IMR-90 (cell line): ENCODE measurements at regions not wholly inside any gene's neighbourhood (a gene's known extent, or its start where the extent isn't known, plus 50 kb on each side); places are given as distances from the start of the nearest gene placed in this dataset.
A peak's percentile ranks its signal among the peaks of the same experiment; 100 is the strongest.

ENCODE experiments used
- ATAC-seq: fragments of 200-7000 bp; cut with Tn5 transposase; 2 replicates; pipeline ENCODE4 v1.9.1; 2020; ENCODE audit warnings: low read depth, mild to moderate bottlenecking, moderate library complexity
- BruUV-seq: library from RNA; stranded (reverse); fragments of 400-500 nt; replicated peaks from 2 replicates; lab custom pipeline; 2021; lab: Mats Ljungman, UMichigan
- CTCF ChIA-PET: fragments of 300-600 bp; formaldehyde crosslinking; extraction: SDS; loops from one replicate; lab custom pipeline; 2021; ENCODE audit warnings: antibody characterized with exemption; lab: Yijun Ruan, JAX
- POLR2A ChIA-PET: fragments of 300-600 bp; sonication (Branson Sonifier 250); formaldehyde crosslinking; loops from one replicate; lab custom pipeline; 2022; ENCODE audit warnings: antibody characterized with exemption; ENCODE audit not compliant: unreplicated experiment; lab: Charles Lee
- DNase-seq: peaks from one replicate; pipeline ENCODE4 v3.0.0; 2013
- H2AFZ ChIP-seq: replicated peaks from 2 replicates; pipeline ENCODE3; 2013; ENCODE audit warnings: low read length, mild to moderate bottlenecking; ENCODE audit not compliant: poor library complexity
- H2AK5ac ChIP-seq: 2 replicates; pipeline ENCODE4 v1.6.1; 2013; ENCODE audit warnings: low read depth, low read length, inconsistent platforms
- H2AK9ac ChIP-seq: replicated peaks from 2 replicates; pipeline ENCODE3; 2013; ENCODE audit warnings: mild to moderate bottlenecking, low read depth, low read length, moderate library complexity; ENCODE audit not compliant: poor library complexity
- H2BK120ac ChIP-seq: 2 replicates; pipeline ENCODE4 v1.6.1; 2013; ENCODE audit warnings: low read depth, low read length, inconsistent platforms
- H2BK15ac ChIP-seq: 3 replicates; pipeline ENCODE4 v1.6.1; 2013; ENCODE audit warnings: low read depth, low read length, inconsistent platforms
- H2BK20ac ChIP-seq: 2 replicates; pipeline ENCODE4 v1.6.1; 2013; ENCODE audit warnings: low read depth, mild to moderate bottlenecking, inconsistent platforms, low read length, moderate library complexity
- H2BK5ac ChIP-seq: 2 replicates; pipeline ENCODE4 v1.6.1; 2013; ENCODE audit warnings: mild to moderate bottlenecking, low read depth, low read length, inconsistent platforms; ENCODE audit not compliant: poor library complexity, severe bottlenecking
- H3K14ac ChIP-seq: replicated peaks from 2 replicates; pipeline ENCODE4 v1.6.1; 2013; ENCODE audit warnings: low read depth, low read length, inconsistent platforms
- H3K18ac ChIP-seq: 2 replicates; pipeline ENCODE4 v1.6.1; 2013; ENCODE audit warnings: low read depth, low read length, control low read depth
- H3K23ac ChIP-seq: 2 replicates; pipeline ENCODE4 v1.6.1; 2013; ENCODE audit warnings: low read depth, low read length, inconsistent platforms
- H3K27ac ChIP-seq: 2 replicates; pipeline ENCODE4 v1.5.1; 2013; ENCODE audit warnings: mild to moderate bottlenecking, control low read depth, low read length; ENCODE audit not compliant: insufficient read depth
- H3K27me3 ChIP-seq: 2 replicates; pipeline ENCODE4 v1.6.1; 2013; ENCODE audit warnings: low read length; ENCODE audit not compliant: control insufficient read depth, insufficient read depth
- H3K36me3 ChIP-seq: 2 replicates; pipeline ENCODE4 v1.6.1; 2013; ENCODE audit warnings: low read length, mixed read lengths; ENCODE audit not compliant: control insufficient read depth, insufficient read depth
- H3K4ac ChIP-seq: 2 replicates; pipeline ENCODE4 v1.6.1; 2013; ENCODE audit warnings: low read depth, low read length, inconsistent platforms
- H3K4me1 ChIP-seq: 2 replicates; pipeline ENCODE4 v1.6.1; 2013; ENCODE audit warnings: low read length, mixed read lengths; ENCODE audit not compliant: control insufficient read depth, insufficient read depth
- H3K4me2 ChIP-seq: 2 replicates; pipeline ENCODE4 v1.6.1; 2013; ENCODE audit warnings: low read depth, mild to moderate bottlenecking, control low read depth, low read length, moderate library complexity
- H3K4me3 ChIP-seq: 2 replicates; pipeline ENCODE4 v1.5.1; 2013; ENCODE audit warnings: low read depth, mild to moderate bottlenecking, control low read depth, low read length, moderate library complexity; ENCODE audit not compliant: insufficient read depth
- H3K56ac ChIP-seq: 2 replicates; pipeline ENCODE4 v1.6.1; 2013; ENCODE audit warnings: low read length, inconsistent platforms; ENCODE audit not compliant: insufficient read depth; ENCODE audit errors: extremely low read depth
- H3K79me1 ChIP-seq, 2 experiments: 2 replicates each; pipeline ENCODE4 v1.6.1; 2013; ENCODE audit warnings: low read length in 2 of 2, inconsistent platforms in 1 of 2, low read depth in 1 of 2
- H3K9ac ChIP-seq: 2 replicates; pipeline ENCODE4 v1.6.1; 2013; ENCODE audit warnings: low read depth, low read length, control low read depth
- H3K9me1 ChIP-seq: 2 replicates; pipeline ENCODE4 v1.6.1; 2013; ENCODE audit warnings: low read length, inconsistent platforms; ENCODE audit not compliant: insufficient read depth
- H3K9me3 ChIP-seq: 2 replicates; pipeline ENCODE4 v1.6.1; 2013; ENCODE audit warnings: low read length; ENCODE audit not compliant: control insufficient read depth, insufficient read depth
- H4K20me1 ChIP-seq: 2 replicates; pipeline ENCODE4 v1.6.1; 2013; ENCODE audit warnings: low read length, inconsistent platforms; ENCODE audit not compliant: insufficient read depth
- H4K5ac ChIP-seq: 2 replicates; pipeline ENCODE4 v1.6.1; 2013; ENCODE audit warnings: mild to moderate bottlenecking, low read depth, low read length, control low read depth
- H4K8ac ChIP-seq, 2 experiments: 2 replicates each; pipeline ENCODE4 v1.6.1; 2013; ENCODE audit warnings: low read depth in 2 of 2, low read length in 2 of 2, control low read depth in 1 of 2, inconsistent platforms in 1 of 2
- H4K91ac ChIP-seq: 2 replicates; pipeline ENCODE4 v1.6.1; 2013; ENCODE audit warnings: low read depth, low read length, inconsistent platforms; ENCODE audit not compliant: insufficient read depth
- CTCF ChIP-seq: conservative IDR thresholded peaks from 2 replicates; pipeline ENCODE4 v1.5.1; 2012; ENCODE audit warnings: mild to moderate bottlenecking, low read depth, low read length, improper control_type of control experiment
- FOS ChIP-seq: fragments of 150-350 bp; IDR thresholded peaks from 2 replicates; pipeline ENCODE4 v1.6.1; 2016; ENCODE audit warnings: low read depth, low read length
- MAFK ChIP-seq: IDR thresholded peaks from 2 replicates; pipeline ENCODE4 v1.6.1; 2012; ENCODE audit warnings: low read depth, low read length, improper control_type of control experiment
- MAZ ChIP-seq: IDR thresholded peaks from 2 replicates; pipeline ENCODE4 v1.6.1; 2012; ENCODE audit warnings: low read depth, mild to moderate bottlenecking, low read length, improper control_type of control experiment, moderate library complexity, borderline replicate concordance
- RAD21 ChIP-seq: IDR thresholded peaks from 2 replicates; pipeline ENCODE4 v1.6.1; 2012; ENCODE audit warnings: low read length, improper control_type of control experiment
- RCOR1 ChIP-seq: IDR thresholded peaks from 2 replicates; pipeline ENCODE4 v1.6.1; 2012; ENCODE audit warnings: mild to moderate bottlenecking, low read length, improper control_type of control experiment; ENCODE audit not compliant: insufficient replicate concordance
- WGBS, 2 experiments: methylation state at CpG; one replicate each; pipeline versions ENCODE4 v1.1.5 to v1.1.7; 2013; ENCODE audit warnings: missing lambda C conversion rate in 2 of 2; ENCODE audit not compliant: insufficient read length in 1 of 2; ENCODE audit errors: extremely low coverage in 2 of 2; 5-methylcytosine and 5-hydroxymethylcytosine counted together
- dilution Hi-C: fragments of 300-500 bp; cut with HindIII; formaldehyde crosslinking; loops from one replicate; pipeline ENCODE4 v1.14.3; 2018; ENCODE audit warnings: low sequenced_read_pairs; ENCODE audit not compliant: unreplicated experiment
- in situ Hi-C: fragments of 300-500 bp; cut with MboI; formaldehyde crosslinking; loops from 3 replicates; pipeline ENCODE4 v1.14.3; 2019; ENCODE audit warnings: low sequenced_read_pairs, inconsistent platforms, mixed read lengths
- intact Hi-C: fragments of 100-400 bp; cut with micrococcal nuclease; formaldehyde crosslinking; loops from 2 replicates; pipeline ENCODE4 v1.10.0; 2022

DNA sequence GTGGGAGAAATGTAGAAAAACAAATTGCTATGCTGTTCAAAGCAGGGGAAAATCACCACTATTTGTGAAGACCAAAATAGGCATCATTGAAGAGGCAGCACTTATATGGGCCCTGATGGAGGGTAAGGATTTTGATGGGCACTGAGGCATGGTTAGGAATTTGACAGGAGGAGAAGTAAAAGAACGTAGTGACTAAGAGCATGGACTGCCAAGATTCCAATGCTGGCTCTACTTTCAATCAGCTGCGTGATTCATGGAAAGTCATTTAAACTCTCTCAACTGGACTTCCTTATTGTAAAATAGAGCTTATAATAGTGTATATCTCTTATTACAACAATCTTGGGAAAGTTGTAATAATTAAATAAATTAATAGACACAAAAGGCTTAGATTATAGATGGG lies 267.7 kb upstream of the G2E3 start:
- H3K14ac ChIP-seq = no peak overlapping the region
- in situ Hi-C loops = no loop called here
- H3K4ac ChIP-seq = no peak overlapping the region
- no peak overlapping the region for H2BK20ac ChIP-seq
- no peak overlapping the region for H3K18ac ChIP-seq
- no peak overlapping the region for H2AK9ac ChIP-seq
- CTCF ChIA-PET = interaction anchor here (1.7 kb wide), 1 partner anchor 21 kb away, joined by 4 read pairs; no protein-coding TSS in a partner anchor
- H3K27ac ChIP-seq = no peak overlapping the region
- POLR2A ChIA-PET = no interaction called here
- no peak overlapping the region for H3K4me3 ChIP-seq
- DNase-seq = peak; percentile 75
- no peaks in the 10 kb centered on the region for H4K20me1 ChIP-seq
- no peak overlapping the region for H2AFZ ChIP-seq
- no peaks in the 10 kb centered on the region for H3K36me3 ChIP-seq
- no peaks in the 10 kb centered on the region for H3K9me3 ChIP-seq
- H3K27me3 ChIP-seq = peaks cover 2% of the 10 kb centered on the region
- no TSS peak for BruUV-seq
- intact Hi-C loops = no loop called here
- H2AK5ac ChIP-seq = no peak overlapping the region
- H2BK120ac ChIP-seq = no peak overlapping the region
- no peaks in the 10 kb centered on the region for H3K9me1 ChIP-seq
- H3K56ac ChIP-seq = no peak overlapping the region
- WGBS, 2 experiments = no CpG with 5 or more reads among the region's 2 CpGs
- no peak overlapping the region for H4K5ac ChIP-seq
- H3K23ac ChIP-seq = no peak overlapping the region
- no peak overlapping the region for H4K91ac ChIP-seq
- peak; percentile 53; the same call in 1 of the 2 replicates for ATAC-seq
- no peak for TF ChIP-seq CTCF
- TF ChIP-seq MAFK = no peak
- no peak for TF ChIP-seq RCOR1
- no peak for TF ChIP-seq FOS
- TF ChIP-seq MAZ = no peak
- TF ChIP-seq RAD21 = no peak
- no peak overlapping the region for H4K8ac ChIP-seq
- H3K9ac ChIP-seq = no peak overlapping the region
- H2BK15ac ChIP-seq = no peak overlapping the region
- dilution Hi-C loops = no loop called here
- H3K4me2 ChIP-seq = no peak overlapping the region
- H2BK5ac ChIP-seq = no peak overlapping the region
- H3K79me1 ChIP-seq = no peaks in the 10 kb centered on the region
- H3K4me1 ChIP-seq = no peaks in the 10 kb centered on the region; the same call in 1 of the 2 replicates
